MG63 (cell line): ENCODE measurements at regions not wholly inside any gene's neighbourhood (a gene's known extent, or its start where the extent isn't known, plus 50 kb on each side); places are given as distances from the start of the nearest gene placed in this dataset.

Experiments used
- DNase-seq: peaks from one replicate; pipeline ENCODE4 v3.0.0-alpha.2; 2020
- H3K27me3 ChIP-seq: fragments of 250-450 bp; sonication (Bioruptor Pico); 2 replicates; pipeline ENCODE4 v1.5.1; 2020; ENCODE audit warnings: mild to moderate bottlenecking, moderate library complexity
- H3K36me3 ChIP-seq: fragments of 250-450 bp; sonication (Bioruptor Pico); 2 replicates; pipeline ENCODE4 v1.5.1; 2020; ENCODE audit warnings: mild to moderate bottlenecking, moderate library complexity
- H3K4me3 ChIP-seq: fragments of 250-450 bp; sonication (Bioruptor Pico); 2 replicates; pipeline ENCODE4 v1.5.1; 2020; ENCODE audit warnings: mild to moderate bottlenecking, moderate library complexity
- H3K9me3 ChIP-seq: fragments of 250-450 bp; sonication (Bioruptor Pico); 2 replicates; pipeline ENCODE4 v1.5.1; 2020; ENCODE audit warnings: mild to moderate bottlenecking, moderate library complexity

GRCh38 chr1:30819244-30819571 is 61.6 kb upstream of the LAPTM5 start:
- no peaks in the 10 kb centered on the region for H3K9me3 ChIP-seq
- no peaks in the 10 kb centered on the region for H3K27me3 ChIP-seq
- H3K4me3 ChIP-seq: no peak overlapping the region
- H3K36me3 ChIP-seq: no peaks in the 10 kb centered on the region
- DNase-seq: no peak

GRCh38 chr1:30818568-30819243 is 61.1 kb upstream of the LAPTM5 start:
- Histone ChIP-seq H3K36me3 (no peaks in the 10 kb centered on the region), H3K27me3 (no peaks in the 10 kb centered on the region), H3K4me3 (no peak overlapping the region), H3K9me3 (no peaks in the 10 kb centered on the region)
- no peak for DNase-seq

GRCh38 chr1:30817548-30817947 is 60.0 kb upstream of the LAPTM5 start:
- Histone ChIP-seq H3K36me3 (no peaks in the 10 kb centered on the region), H3K4me3 (no peak overlapping the region), H3K9me3 (no peaks in the 10 kb centered on the region), H3K27me3 (no peaks in the 10 kb centered on the region)
- no peak for DNase-seq

- Histone ChIP-seq H3K4me3 (no peak overlapping the region), H3K27me3 (no peaks in the 10 kb centered on the region), H3K9me3 (no peaks in the 10 kb centered on the region), H3K36me3 (no peaks in the 10 kb centered on the region)
- DNase-seq: peak; percentile 17
Observed at GRCh38 chr1:30817077-30817438, 59.5 kb upstream of the LAPTM5 start.

- no peaks in the 10 kb centered on the region for H3K36me3 ChIP-seq
- peak; percentile 95 for DNase-seq
- no peaks in the 10 kb centered on the region for H3K9me3 ChIP-seq
- H3K4me3 ChIP-seq: no peak overlapping the region
- no peaks in the 10 kb centered on the region for H3K27me3 ChIP-seq
Observed at GRCh38 chr1:30816211-30817076, 58.9 kb upstream of the LAPTM5 start.

- H3K27me3 ChIP-seq: no peaks in the 10 kb centered on the region
- H3K9me3 ChIP-seq: no peaks in the 10 kb centered on the region
- no peaks in the 10 kb centered on the region for H3K36me3 ChIP-seq
- no peak overlapping the region for H3K4me3 ChIP-seq
- no peak for DNase-seq
Observed at GRCh38 chr1:30815556-30815955, 58.0 kb upstream of the LAPTM5 start.

GRCh38 chr1:30814292-30814691 is 56.7 kb upstream of the LAPTM5 start:
- DNase-seq: no peak
- no peaks in the 10 kb centered on the region for H3K36me3 ChIP-seq
- H3K27me3 ChIP-seq: no peaks in the 10 kb centered on the region
- H3K4me3 ChIP-seq: no peak overlapping the region
- no peaks in the 10 kb centered on the region for H3K9me3 ChIP-seq

GRCh38 chr1:30812076-30812475 is 54.5 kb upstream of the LAPTM5 start:
- Histone ChIP-seq H3K27me3 (no peaks in the 10 kb centered on the region), H3K9me3 (no peaks in the 10 kb centered on the region), H3K4me3 (no peak overlapping the region), H3K36me3 (no peaks in the 10 kb centered on the region)
- DNase-seq: no peak

- Histone ChIP-seq H3K36me3 (no peaks in the 10 kb centered on the region), H3K27me3 (no peaks in the 10 kb centered on the region), H3K4me3 (no peak overlapping the region), H3K9me3 (no peaks in the 10 kb centered on the region)
- no peak for DNase-seq
Observed at GRCh38 chr1:30811187-30811586, 53.6 kb upstream of the LAPTM5 start.

GRCh38 chr1:30810416-30811080 is 53.0 kb upstream of the LAPTM5 start:
- Histone ChIP-seq H3K9me3 (no peaks in the 10 kb centered on the region), H3K4me3 (no peak overlapping the region), H3K27me3 (no peaks in the 10 kb centered on the region), H3K36me3 (no peaks in the 10 kb centered on the region)
- no peak for DNase-seq

GRCh38 chr1:30809514-30810263 is 52.1 kb upstream of the LAPTM5 start:
- DNase-seq: peak; percentile 53
- H3K36me3 ChIP-seq: no peaks in the 10 kb centered on the region
- H3K27me3 ChIP-seq: no peaks in the 10 kb centered on the region
- no peaks in the 10 kb centered on the region for H3K9me3 ChIP-seq
- H3K4me3 ChIP-seq: no peak overlapping the region

GRCh38 chr1:30808067-30808662 is 50.6 kb upstream of the LAPTM5 start:
- Histone ChIP-seq H3K4me3 (no peak overlapping the region), H3K36me3 (no peaks in the 10 kb centered on the region), H3K9me3 (no peaks in the 10 kb centered on the region), H3K27me3 (no peaks in the 10 kb centered on the region)
- no peak for DNase-seq

GRCh38 chr1:30807318-30808066 is 49.9 kb upstream of the LAPTM5 start:
- H3K9me3 ChIP-seq: no peaks in the 10 kb centered on the region
- H3K36me3 ChIP-seq: no peaks in the 10 kb centered on the region
- H3K27me3 ChIP-seq: no peaks in the 10 kb centered on the region
- no peak overlapping the region for H3K4me3 ChIP-seq
- DNase-seq: no peak
